Limb (tissue), 2 donors: ENCODE measurements at regions not wholly inside any gene's neighbourhood (a gene's known extent, or its start where the extent isn't known, plus 50 kb on each side); places are given as distances from the start of the nearest gene placed in this dataset.

Source experiments
- DNase-seq, 2 donors: peaks; one replicate each; pipeline ENCODE4 v3.0.0-alpha.2; 2016; ENCODE audit errors: extremely low spot score in 2 of 2

- DNase-seq: no peak
These were observed 412.6 kb upstream of the SHH start for GRCh38 chr7:156224833-156225225.

GRCh38 chr7:156223935-156224832, 411.9 kb upstream of the SHH start:
- DNase-seq: no peak

GRCh38 chr7:156222611-156223010, 410.3 kb upstream of the SHH start:
- DNase-seq: no peak

GRCh38 chr7:156222151-156222550, 409.9 kb upstream of the SHH start:
- DNase-seq: no peak

GRCh38 chr7:156220701-156221100, 408.4 kb upstream of the SHH start:
- no peak for DNase-seq

- DNase-seq: no peak
These were observed 407.9 kb upstream of the SHH start for GRCh38 chr7:156220078-156220605.

GRCh38 chr7:156219307-156220077, 407.2 kb upstream of the SHH start:
- no peak for DNase-seq

- DNase-seq: no peak
These were observed 406.5 kb upstream of the SHH start for GRCh38 chr7:156218544-156219306.

GRCh38 chr7:156217803-156218202, 405.5 kb upstream of the SHH start:
- no peak for DNase-seq

- no peak for DNase-seq
These were observed 396.8 kb upstream of the SHH start for GRCh38 chr7:156209087-156209486.

- no peak for DNase-seq
These were observed 395.0 kb upstream of the SHH start for GRCh38 chr7:156207306-156207705.

- DNase-seq: no peak
These were observed 393.9 kb upstream of the SHH start for GRCh38 chr7:156206174-156206573.

- no peak for DNase-seq
These were observed 392.6 kb upstream of the SHH start for GRCh38 chr7:156204820-156205219.

GRCh38 chr7:156203923-156204322, 391.7 kb upstream of the SHH start:
- peak in 1 of 2 donors; percentile 11 for DNase-seq

GRCh38 chr7:156198277-156198676, 386.0 kb upstream of the SHH start:
- DNase-seq: no peak

- DNase-seq: no peak
These were observed 384.4 kb upstream of the SHH start for GRCh38 chr7:156196649-156197048.

- DNase-seq: no peak
These were observed 383.0 kb upstream of the SHH start for GRCh38 chr7:156195276-156195675.

GRCh38 chr7:156194813-156195212, 382.6 kb upstream of the SHH start:
- no peak for DNase-seq

GRCh38 chr7:156192921-156193320, 380.7 kb upstream of the SHH start:
- no peak for DNase-seq

GRCh38 chr7:156191090-156191489, 378.8 kb upstream of the SHH start:
- no peak for DNase-seq

GRCh38 chr7:156185076-156185475, 372.8 kb upstream of the SHH start:
- no peak for DNase-seq

GRCh38 chr7:156184164-156184563, 371.9 kb upstream of the SHH start:
- no peak for DNase-seq
